C4-2B (cell line): ENCODE measurements at regions not wholly inside any gene's neighbourhood (a gene's known extent, or its start where the extent isn't known, plus 50 kb on each side); places are given as distances from the start of the nearest gene placed in this dataset.
"Not testable (repeated sequence)": the region's sequence is repeated elsewhere in the genome, so short reads cannot be mapped to it uniquely, and the experiment has no call there.

ENCODE experiments used
- H3K27ac ChIP-seq: fragments of 450-650 bp; 2 replicates; pipeline ENCODE4 v1.5.1; 2017
- ZFX ChIP-seq: fragments of 450-650 bp; IDR thresholded peaks from 2 replicates; pipeline ENCODE4 v1.6.1; 2017
- TF ChIP-seq, protein P1 (sequence below): fragments of 450-650 bp; conservative IDR thresholded peaks from 2 replicates; pipeline ENCODE4 v1.5.1; 2017; ENCODE audit warnings: mild to moderate bottlenecking

DNA sequence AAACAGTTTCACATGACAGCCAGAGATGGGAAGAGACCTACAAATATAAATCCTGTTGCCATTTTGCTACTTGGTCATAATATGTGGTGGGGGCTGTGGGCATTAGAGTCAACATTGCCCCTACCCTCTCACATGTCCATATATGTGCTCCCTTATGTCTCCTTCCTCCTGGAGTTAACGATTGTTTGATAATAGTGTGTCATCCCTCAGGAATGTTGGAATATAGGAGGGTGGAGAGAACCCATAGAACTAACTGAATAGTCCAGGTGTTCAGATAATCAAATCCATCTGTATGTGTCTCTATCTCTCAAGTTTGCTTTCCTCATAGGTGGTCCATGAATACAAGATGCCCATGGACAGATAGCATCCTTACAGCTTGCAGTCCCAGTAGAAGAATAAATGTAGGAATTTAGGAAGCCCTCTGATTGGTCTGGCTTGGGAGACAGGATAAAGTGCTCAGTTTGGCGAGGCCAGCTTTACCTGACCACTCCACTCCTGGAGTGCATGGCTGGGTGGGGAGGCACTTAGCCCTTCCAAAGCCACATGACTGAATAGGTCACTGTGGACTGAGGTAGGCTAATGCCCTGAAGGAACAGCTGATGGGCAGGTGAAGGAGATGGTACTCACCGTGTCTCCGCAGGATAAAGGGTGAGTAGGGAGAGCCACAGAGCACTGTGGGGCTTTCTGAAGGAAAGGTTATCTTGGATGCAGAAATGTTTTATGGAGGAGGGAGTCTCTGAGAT, 166.9 kb downstream of the CDCA7 start:
- TF ChIP-seq, protein P1, sequence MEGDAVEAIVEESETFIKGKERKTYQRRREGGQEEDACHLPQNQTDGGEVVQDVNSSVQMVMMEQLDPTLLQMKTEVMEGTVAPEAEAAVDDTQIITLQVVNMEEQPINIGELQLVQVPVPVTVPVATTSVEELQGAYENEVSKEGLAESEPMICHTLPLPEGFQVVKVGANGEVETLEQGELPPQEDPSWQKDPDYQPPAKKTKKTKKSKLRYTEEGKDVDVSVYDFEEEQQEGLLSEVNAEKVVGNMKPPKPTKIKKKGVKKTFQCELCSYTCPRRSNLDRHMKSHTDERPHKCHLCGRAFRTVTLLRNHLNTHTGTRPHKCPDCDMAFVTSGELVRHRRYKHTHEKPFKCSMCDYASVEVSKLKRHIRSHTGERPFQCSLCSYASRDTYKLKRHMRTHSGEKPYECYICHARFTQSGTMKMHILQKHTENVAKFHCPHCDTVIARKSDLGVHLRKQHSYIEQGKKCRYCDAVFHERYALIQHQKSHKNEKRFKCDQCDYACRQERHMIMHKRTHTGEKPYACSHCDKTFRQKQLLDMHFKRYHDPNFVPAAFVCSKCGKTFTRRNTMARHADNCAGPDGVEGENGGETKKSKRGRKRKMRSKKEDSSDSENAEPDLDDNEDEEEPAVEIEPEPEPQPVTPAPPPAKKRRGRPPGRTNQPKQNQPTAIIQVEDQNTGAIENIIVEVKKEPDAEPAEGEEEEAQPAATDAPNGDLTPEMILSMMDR, result no peak
- TF ChIP-seq ZFX, result no peak
- H3K27ac ChIP-seq, result no peak overlapping the region

DNA sequence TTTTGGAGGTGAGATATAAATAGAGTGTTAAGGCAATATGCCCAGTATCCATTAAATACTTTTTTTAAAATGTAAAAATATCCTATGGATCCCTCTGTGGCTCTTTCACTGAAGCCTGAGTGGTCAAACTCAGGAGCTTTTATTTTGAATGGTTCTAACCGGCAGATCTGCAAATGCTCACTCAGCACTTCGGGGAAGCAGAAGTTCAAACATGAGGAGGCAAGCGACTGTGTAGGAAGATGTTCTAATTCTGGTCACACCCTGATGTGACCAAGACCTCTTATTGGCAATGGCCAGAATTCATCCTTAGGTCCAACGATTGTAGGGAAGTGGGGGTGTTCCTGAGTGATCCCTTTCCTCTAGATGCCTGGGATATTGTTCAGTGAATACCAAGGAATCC, 168.8 kb downstream of the CDCA7 start:
- H3K27ac ChIP-seq, result no peak overlapping the region
- no peak for TF ChIP-seq ZFX
- TF ChIP-seq, protein P1, result no peak

DNA sequence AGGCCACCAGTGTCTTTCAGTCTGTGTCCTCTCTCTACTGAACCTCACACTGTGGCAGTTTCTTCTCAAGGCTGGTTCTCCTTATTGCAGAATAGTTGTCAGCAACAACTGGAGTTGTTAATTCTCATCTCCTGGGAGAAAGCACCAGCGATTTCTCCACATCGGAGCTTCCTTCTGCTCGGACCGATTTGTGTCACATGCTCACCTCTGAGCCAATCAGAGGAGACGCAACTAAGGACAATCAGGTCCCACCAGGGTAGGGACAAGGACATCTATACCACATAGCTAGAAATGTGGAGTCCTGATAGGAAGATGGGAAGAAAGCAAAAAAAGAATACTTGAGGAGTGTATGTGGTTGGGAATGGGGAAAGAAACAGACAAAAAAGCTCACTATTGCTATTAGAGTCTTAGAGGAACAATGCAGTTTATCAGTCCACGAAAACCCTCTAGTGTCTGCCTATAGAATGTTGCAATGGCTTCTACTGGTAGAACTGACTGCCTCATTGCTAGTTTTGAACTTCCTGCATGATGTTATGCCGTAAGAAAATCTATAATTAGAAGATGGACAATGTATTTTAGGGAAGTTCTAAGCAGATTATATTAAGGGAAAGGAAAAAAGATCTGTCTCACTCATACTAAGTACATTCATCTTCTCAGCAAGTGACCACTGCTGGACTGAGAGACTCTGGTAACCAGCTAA, 169.7 kb downstream of the CDCA7 start:
- no peak overlapping the region for H3K27ac ChIP-seq
- TF ChIP-seq ZFX, result no peak
- TF ChIP-seq, protein P1, result no peak

DNA sequence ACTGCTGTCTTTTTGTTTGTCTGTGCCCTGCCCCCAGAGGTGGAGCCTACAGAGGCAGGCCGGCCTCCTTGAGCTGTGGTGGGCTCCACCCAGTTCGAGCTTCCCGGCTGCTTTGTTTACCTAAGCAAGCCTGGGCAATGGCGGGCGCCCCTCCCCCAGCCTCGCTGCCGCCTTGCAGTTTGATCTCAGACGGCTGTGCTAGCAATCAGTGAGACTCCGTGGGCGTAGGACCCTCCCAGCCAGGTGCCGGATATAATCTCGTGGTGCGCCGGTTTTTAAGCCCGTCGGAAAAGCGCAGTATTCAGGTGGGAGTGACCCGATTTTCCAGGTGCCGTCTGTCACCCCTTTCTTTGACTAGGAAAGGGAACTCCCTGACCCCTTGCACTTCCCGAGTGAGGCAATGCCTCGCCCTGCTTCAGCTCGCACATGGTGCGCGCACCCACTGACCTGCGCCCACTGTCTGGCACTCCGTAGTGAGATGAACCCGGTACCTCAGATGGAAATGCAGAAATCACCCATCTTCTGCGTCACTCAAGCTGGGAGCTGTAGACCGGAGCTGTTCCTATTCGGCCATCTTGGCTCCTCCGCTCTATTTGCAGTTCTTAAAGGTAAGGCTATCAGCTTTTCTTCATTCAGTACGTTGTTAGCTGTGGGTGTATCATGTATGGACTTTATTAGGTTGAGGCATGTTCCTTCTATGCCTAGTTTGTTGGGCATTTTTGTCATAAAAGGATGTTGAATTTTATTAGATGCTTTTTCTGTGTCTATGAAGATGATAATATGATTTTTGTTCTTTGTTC, 178.3 kb downstream of the CDCA7 start:
- not testable (repeated sequence) for H3K27ac ChIP-seq

DNA sequence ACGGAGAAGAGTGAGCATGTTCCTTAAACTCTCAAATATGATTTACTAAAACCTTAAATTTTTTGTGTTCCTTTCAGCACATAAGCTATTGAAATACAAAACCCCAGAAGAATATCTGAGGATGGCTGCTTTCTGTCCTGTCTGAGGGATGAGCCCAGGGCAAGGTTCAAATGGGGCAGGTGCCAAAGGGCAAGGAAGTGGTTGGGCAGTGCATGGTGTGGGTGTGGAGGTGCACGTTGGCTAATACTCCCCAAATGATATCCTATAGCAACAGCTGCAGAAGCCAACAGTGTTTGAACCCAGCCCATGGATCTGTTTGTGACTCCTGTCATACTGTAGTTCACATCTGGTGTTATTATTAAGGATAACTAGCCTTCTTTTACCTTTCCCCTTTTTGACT, 183.0 kb downstream of the CDCA7 start:
- TF ChIP-seq, protein P1, result no peak
- no peak for TF ChIP-seq ZFX

DNA sequence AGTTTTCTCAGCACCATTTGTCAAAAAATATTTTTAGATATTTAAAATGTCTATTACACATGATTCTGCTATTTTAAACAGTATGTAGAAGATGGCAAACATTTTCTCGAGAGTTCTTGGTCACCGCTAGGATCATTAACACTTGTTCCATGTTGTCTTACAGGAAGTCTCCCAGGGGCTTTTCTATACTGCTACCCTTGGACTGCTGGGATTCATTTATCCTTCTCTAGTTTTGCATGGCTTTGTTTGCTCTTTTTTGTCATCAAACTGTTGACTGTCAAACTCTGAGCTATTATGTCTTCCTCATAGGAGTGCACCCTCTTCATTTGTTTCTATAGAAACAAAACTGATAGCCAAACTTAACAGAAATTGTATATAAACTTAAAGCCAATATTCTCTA, 184.9 kb downstream of the CDCA7 start:
- H3K27ac ChIP-seq, result no peak overlapping the region
- no peak for TF ChIP-seq ZFX
- TF ChIP-seq, protein P1, result no peak

More for the DNA sequence above, 183.0 kb downstream of the CDCA7 start:
- no peak overlapping the region for H3K27ac ChIP-seq

DNA sequence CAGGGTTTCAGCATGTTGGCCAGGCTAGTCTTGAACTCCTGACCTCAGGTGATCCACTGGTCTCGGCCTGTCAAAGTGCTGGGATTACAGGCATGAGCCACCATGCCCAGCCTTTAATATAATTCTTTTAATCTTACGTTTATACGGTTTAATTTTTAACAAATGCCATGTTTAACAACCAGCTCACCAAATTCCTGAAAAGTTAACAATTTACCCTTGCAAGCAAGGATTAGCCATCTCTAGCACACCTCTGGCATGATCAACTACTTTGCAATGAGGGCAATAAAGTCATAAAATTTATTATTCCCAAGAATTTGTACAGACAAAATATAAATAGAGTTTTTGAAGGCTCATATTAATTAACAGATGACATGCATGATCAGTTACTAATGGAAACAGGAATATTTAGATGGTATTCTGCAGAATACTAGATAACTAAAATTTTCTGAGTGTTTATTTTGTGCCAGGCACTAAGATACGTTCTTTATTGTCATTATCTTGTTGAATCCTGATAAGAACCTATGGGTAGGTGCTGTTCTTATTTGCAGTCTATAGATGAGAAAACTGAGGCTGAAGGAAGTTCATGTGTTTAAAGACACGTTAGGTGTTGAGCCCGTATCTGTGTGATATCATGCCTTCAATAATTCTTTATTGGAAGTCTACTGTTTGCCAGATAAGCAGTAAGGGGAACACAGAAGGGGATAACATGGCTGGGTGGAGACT, 190.1 kb downstream of the CDCA7 start:
- H3K27ac ChIP-seq, result no peak overlapping the region
- TF ChIP-seq, protein P1, result no peak
- TF ChIP-seq ZFX, result no peak
